ENCODE measurements at regions not wholly inside any gene's neighbourhood (a gene's known extent, or its start where the extent isn't known, plus 50 kb on each side); places are given as distances from the start of the nearest gene placed in this dataset.

GRCh38 chr3:39752019-39752637, 57.3 kb upstream of the MYRIP start:
- no peak for DNase-seq

GRCh38 chr3:39752751-39753150, 56.7 kb upstream of the MYRIP start:
- no peak for DNase-seq

- DNase-seq = no peak
These were observed 56.0 kb upstream of the MYRIP start for GRCh38 chr3:39753391-39753790.

GRCh38 chr3:39754549-39754948, 54.9 kb upstream of the MYRIP start:
- no peak for DNase-seq

GRCh38 chr3:39755100-39755499, 54.3 kb upstream of the MYRIP start:
- DNase-seq = no peak

- DNase-seq = no peak
These were observed 52.1 kb upstream of the MYRIP start for GRCh38 chr3:39757307-39757706.
